HUES64 (cell line): ENCODE measurements at regions not wholly inside any gene's neighbourhood (a gene's known extent, or its start where the extent isn't known, plus 50 kb on each side); places are given as distances from the start of the nearest gene placed in this dataset.

ENCODE experiments used
- H3K27ac ChIP-seq: 2 replicates; pipeline ENCODE4 v1.7.0; 2013; ENCODE audit warnings: low read depth, low read length, inconsistent platforms
- H3K27me3 ChIP-seq: 2 replicates; pipeline ENCODE4 v1.6.1; 2013; ENCODE audit warnings: mild to moderate bottlenecking, low read length; ENCODE audit not compliant: insufficient read depth
- H3K36me3 ChIP-seq: 2 replicates; pipeline ENCODE4 v1.6.1; 2013; ENCODE audit warnings: mild to moderate bottlenecking, low read length; ENCODE audit not compliant: insufficient read depth
- H3K4me1 ChIP-seq: 2 replicates; pipeline ENCODE4 v1.6.1; 2013; ENCODE audit warnings: mild to moderate bottlenecking, low read length, moderate library complexity; ENCODE audit not compliant: insufficient read depth
- H3K4me3 ChIP-seq: 2 replicates; pipeline ENCODE4 v1.5.1; 2013; ENCODE audit warnings: mild to moderate bottlenecking, low read length, moderate library complexity
- H3K9ac ChIP-seq: 2 replicates; pipeline ENCODE4 v1.6.1; 2013; ENCODE audit warnings: mild to moderate bottlenecking, low read depth, low read length
- H3K9me3 ChIP-seq: 2 replicates; pipeline ENCODE4 v1.6.1; 2013; ENCODE audit warnings: low read depth, low read length; ENCODE audit not compliant: insufficient read depth
- WGBS: fragments of 150-250, 120-280 bp; methylation state at CpG from one replicate; pipeline ENCODE4 v1.1.7; 2013; ENCODE audit warnings: missing lambda C conversion rate; 5-methylcytosine and 5-hydroxymethylcytosine counted together

DNA sequence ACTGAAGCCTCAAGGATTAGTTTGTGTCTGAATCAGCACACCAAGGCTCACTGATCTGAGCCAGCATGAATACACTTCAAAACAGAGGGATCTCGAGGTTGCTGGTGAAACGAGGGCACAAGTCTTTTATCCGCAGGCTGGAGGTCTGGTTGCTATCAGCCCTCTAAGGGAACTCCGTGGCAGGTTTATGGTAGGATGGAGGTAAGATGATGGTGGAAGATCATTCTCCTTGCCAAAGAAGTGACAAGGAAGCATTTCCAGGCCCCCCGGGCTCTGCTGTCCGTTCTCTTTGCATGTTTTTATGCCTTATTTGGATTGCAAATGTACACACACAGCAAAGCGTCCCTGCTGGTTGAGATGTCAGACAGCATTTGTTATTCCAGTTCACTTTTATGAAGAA is 268.3 kb downstream of the ARHGAP12 start:
- Histone ChIP-seq H3K36me3 (no peaks in the 10 kb centered on the region), H3K27me3 (no peaks in the 10 kb centered on the region), H3K9ac (no peak overlapping the region), H3K27ac (no peak overlapping the region), H3K4me3 (no peak overlapping the region), H3K4me1 (peaks cover 8% of the 10 kb centered on the region), H3K9me3 (no peaks in the 10 kb centered on the region)
- WGBS, result 79% methylated on average over 7 of the region's 7 CpGs

DNA sequence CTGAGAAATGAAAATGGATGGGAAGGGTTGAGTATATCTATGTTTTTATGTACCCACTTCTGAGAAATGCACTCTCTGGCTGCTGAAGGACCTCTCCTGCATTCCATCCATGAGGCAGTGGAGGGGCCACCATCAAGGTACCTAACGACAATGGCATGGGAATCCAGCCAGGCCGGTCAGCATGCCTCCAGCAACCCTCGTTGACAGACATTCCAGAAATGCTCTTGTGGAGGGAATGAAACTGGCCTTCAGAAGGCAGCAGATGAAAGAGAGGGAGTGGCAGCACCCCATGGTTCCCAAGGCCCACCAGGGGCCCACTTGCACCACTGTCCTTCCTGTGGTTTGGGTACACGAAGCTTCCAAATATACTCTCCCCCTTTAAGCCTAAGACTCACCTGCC is 269.0 kb downstream of the ARHGAP12 start:
- Histone ChIP-seq H3K36me3 (no peaks in the 10 kb centered on the region), H3K4me1 (peaks cover 3% of the 10 kb centered on the region), H3K27me3 (no peaks in the 10 kb centered on the region), H3K4me3 (no peak overlapping the region), H3K27ac (no peak overlapping the region), H3K9ac (no peak overlapping the region), H3K9me3 (no peaks in the 10 kb centered on the region)
- 84% methylated on average over 4 of the region's 4 CpGs for WGBS

DNA sequence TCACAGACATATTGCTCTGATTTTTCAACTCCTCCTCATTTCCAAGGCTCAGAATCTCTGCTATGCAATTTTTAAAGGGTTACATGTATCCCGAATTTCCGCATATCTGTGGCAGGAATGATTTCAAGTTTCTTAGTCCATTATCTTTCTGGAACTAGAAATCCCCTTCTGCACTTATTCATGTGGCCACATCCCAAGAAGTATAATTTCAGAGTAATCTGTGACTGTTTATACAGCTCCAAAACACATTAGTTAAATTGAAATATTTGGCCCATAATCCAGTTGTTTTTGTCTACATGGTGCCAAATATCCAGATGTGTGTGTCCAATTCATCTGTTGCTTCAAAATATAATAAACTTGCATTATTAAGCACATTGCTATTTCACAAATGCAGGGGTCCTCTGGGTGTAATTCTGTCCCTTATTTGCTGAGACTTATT is 271.2 kb downstream of the ARHGAP12 start:
- 96% methylated on average over 2 of the region's 2 CpGs for WGBS
- H3K4me3 ChIP-seq, result no peak overlapping the region
- H3K27me3 ChIP-seq, result no peaks in the 10 kb centered on the region

DNA sequence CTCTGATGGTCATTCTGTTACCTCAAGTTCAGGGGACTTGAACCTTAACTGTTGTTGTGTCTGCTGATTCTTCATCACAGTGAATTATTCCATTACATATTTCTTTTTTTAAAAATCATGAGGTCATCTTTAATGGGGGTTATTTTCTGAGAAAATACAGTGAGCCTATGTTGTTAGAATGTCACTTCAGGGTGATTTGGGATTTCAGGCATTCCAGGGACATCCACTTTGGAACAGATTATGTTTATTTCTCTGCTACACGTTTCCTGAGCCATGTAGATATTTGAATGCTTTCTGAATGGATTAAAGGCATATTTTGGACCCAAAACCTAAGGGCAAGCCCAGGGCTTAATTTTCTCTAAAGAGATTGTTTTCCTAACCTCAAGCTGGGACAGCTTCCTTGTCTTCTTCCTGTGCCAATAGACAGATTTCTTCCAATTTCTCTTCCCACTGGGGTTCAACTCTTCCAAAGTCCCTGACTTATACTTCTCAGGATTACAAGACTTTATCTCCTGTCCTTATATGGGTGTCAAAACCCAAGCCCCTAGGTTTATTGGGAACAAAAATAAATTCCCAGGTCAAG is 271.7 kb downstream of the ARHGAP12 start:
- H3K4me1 ChIP-seq, result no peaks in the 10 kb centered on the region
- H3K27me3 ChIP-seq, result no peaks in the 10 kb centered on the region
- no peak overlapping the region for H3K9ac ChIP-seq
- no peaks in the 10 kb centered on the region for H3K36me3 ChIP-seq
- WGBS, result 88% methylated on average over 1 of the region's 1 CpG
- H3K27ac ChIP-seq, result no peak overlapping the region
- H3K4me3 ChIP-seq, result no peak overlapping the region
- no peaks in the 10 kb centered on the region for H3K9me3 ChIP-seq

More for the DNA sequence above, 271.2 kb downstream of the ARHGAP12 start:
- Histone ChIP-seq H3K27ac (no peak overlapping the region), H3K4me1 (no peaks in the 10 kb centered on the region), H3K9ac (no peak overlapping the region), H3K36me3 (no peaks in the 10 kb centered on the region), H3K9me3 (no peaks in the 10 kb centered on the region)

DNA sequence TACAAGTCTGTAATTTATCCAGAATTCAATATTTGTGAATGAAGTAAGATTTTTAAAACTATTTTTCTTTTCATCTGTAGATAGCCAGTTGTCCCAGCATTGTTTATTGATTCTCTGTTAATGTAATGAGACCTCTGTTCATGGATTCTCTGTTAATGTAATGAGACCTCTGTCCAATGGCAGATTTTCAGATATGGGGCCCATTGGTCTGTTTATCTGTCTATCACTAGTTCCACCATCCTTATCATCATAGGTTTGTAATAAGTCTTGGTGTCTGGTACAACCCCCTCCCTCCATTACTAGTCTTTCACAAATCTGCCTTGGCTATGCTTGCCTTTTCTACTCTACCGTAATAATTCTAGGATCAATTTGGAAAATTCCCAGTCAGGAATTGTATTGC is 276.6 kb downstream of the ARHGAP12 start:
- no peak overlapping the region for H3K9ac ChIP-seq
- H3K4me3 ChIP-seq, result no peak overlapping the region
- 100% methylated on average over 1 of the region's 1 CpG for WGBS
- no peak overlapping the region for H3K27ac ChIP-seq
- no peaks in the 10 kb centered on the region for H3K27me3 ChIP-seq
- H3K9me3 ChIP-seq, result no peaks in the 10 kb centered on the region
- H3K4me1 ChIP-seq, result no peaks in the 10 kb centered on the region
- no peaks in the 10 kb centered on the region for H3K36me3 ChIP-seq

DNA sequence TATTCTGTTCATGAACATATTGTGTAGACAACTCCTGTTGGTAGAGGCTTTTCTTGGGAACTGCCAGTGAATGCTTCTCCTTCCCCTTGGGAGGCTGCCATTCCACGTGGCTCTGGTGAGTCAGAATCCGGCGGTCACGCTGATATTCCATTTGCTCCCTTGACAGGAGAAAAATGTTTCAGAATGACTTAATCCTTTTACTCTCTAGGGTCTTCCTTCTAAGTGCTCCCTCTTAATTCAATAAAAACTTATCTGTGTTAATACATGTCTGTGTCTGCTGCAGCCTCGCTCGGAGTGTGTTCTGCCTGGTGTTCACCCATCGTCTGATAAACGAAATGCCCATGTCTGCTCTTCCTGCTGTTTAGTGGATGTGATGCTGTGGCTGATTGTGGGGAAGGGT is 278.6 kb downstream of the ARHGAP12 start:
- no peak overlapping the region for H3K27ac ChIP-seq

DNA sequence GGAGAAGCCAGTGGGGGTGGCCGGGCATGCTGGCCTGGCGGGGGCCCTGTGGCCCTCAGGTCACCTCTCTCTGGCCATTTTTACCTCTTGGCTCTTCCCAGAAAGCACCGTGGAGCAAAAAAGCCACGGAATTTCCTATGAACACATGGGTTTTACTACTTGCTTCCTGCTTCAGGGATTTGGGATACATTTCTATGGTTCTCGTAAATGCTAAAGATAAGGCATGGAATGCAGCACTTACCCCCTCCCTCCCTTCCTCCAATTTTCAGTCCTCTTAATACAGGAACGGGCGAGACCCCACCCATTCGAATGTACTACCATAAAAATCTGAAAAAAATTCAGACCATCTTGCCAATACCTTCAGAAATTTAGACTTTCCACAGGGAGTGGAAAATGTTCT is 279.7 kb downstream of the ARHGAP12 start:
- Histone ChIP-seq H3K36me3 (no peaks in the 10 kb centered on the region), H3K27ac (no peak overlapping the region), H3K27me3 (no peaks in the 10 kb centered on the region), H3K9me3 (no peaks in the 10 kb centered on the region), H3K4me1 (no peaks in the 10 kb centered on the region), H3K4me3 (no peak overlapping the region), H3K9ac (no peak overlapping the region)
- WGBS, result 89% methylated on average over 8 of the region's 8 CpGs

More for the DNA sequence above, 278.6 kb downstream of the ARHGAP12 start:
- Histone ChIP-seq H3K27me3 (no peaks in the 10 kb centered on the region), H3K9ac (no peak overlapping the region), H3K4me3 (no peak overlapping the region), H3K4me1 (no peaks in the 10 kb centered on the region), H3K36me3 (no peaks in the 10 kb centered on the region), H3K9me3 (no peaks in the 10 kb centered on the region)
- WGBS, result 74% methylated on average over 8 of the region's 8 CpGs

DNA sequence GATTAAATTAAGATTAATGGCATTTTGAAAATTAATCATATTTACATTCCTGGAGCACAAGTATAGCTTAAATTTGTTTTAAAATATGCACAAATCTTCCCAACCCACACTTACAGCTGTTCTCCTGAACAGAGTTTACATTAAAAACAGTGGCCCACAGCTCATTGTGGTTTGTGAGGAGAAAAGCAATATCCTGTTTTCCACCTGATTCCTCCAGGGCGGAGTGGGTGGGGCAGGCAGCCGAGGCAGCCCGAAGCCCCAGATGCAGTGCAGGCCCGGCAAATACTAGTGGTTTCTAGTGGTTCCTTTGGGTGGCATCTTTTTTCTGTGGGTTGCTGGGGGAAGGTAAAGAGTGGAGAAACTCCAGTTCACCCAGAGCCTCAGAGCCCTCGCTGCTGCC is 280.8 kb downstream of the ARHGAP12 start:
- Histone ChIP-seq H3K27ac (no peak overlapping the region), H3K4me1 (no peaks in the 10 kb centered on the region), H3K9ac (no peak overlapping the region), H3K9me3 (no peaks in the 10 kb centered on the region), H3K4me3 (no peak overlapping the region), H3K36me3 (no peaks in the 10 kb centered on the region), H3K27me3 (no peaks in the 10 kb centered on the region)
- WGBS, result 88% methylated on average over 5 of the region's 5 CpGs

DNA sequence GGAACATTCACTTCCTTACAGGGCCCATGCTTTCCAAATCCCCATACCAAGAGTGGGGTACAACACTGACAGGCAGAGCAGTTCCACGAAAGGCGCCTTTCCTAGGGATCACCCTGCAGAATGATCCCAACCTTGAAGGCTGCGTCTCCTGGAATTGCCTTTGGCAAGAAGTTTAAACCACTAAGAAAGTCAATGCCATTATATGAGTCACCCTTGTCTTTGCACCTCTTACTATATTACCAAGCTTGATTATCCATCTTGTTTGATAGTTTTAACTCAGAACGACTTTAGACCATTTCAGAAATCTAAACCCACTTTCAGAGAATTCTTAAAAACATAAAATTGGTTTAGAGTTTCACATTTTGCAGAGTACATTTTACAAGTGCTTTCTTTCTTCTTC is 282.1 kb downstream of the ARHGAP12 start:
- H3K4me3 ChIP-seq, result no peak overlapping the region
- no peaks in the 10 kb centered on the region for H3K36me3 ChIP-seq
- H3K27me3 ChIP-seq, result no peaks in the 10 kb centered on the region
- no peak overlapping the region for H3K9ac ChIP-seq
- WGBS, result 98% methylated on average over 4 of the region's 4 CpGs
- no peaks in the 10 kb centered on the region for H3K4me1 ChIP-seq
- H3K27ac ChIP-seq, result no peak overlapping the region
- H3K9me3 ChIP-seq, result no peaks in the 10 kb centered on the region

DNA sequence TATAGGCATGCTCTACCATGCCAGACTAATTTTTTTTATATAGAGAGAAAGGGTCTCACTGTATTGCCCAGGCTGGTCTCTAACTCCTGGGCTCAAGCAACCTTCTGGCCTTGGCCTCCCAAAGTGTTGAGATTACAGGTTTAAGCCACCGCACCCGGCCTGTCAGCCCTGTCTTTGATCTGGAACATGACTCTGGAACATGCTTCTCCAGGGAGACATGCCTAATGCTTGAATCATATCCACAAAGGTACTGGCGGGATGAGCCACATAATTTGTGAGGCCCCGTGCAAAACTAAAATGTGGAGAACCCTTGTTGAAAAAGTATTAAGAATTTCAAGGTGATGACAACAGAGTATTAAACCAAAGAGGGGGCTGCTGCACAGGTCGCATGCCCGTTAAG is 282.8 kb downstream of the ARHGAP12 start:
- no peaks in the 10 kb centered on the region for H3K4me1 ChIP-seq
- 91% methylated on average over 6 of the region's 6 CpGs for WGBS
- no peak overlapping the region for H3K4me3 ChIP-seq
- H3K9me3 ChIP-seq, result no peaks in the 10 kb centered on the region
- no peaks in the 10 kb centered on the region for H3K36me3 ChIP-seq
- no peak overlapping the region for H3K9ac ChIP-seq
- no peak overlapping the region for H3K27ac ChIP-seq
- H3K27me3 ChIP-seq, result no peaks in the 10 kb centered on the region

DNA sequence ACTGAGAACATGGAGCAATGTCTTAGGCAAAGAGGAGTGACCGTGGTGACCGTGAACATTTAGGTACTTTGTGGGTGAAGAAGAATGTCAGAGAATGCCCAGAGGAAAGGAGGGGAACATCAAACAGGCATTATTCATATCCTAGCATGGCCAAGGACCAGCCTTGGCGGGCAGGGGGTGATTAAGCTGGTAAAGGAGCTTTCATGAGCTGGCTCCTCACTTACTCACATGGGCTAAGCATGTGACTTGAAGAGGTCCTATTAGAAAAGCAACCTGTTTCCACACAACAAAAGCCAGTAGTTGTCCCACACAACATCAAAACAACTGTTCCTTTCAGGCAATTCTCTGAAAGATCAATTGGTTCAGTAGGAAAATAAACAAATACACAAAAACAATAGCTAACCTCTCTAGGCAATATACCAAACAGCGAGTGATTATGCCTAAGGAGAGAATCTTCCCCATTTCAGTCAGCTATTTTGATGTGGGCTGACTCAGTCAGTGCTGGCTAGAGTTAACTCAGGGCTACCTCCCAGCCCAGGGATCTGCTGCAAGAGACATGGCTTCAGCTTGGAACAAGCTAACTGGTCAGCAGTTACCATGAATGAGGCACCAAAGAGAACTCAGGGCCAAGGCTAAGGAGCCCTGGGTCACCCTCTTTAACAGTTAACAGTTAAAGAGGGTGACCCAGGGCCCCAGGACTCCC is 283.5 kb downstream of the ARHGAP12 start:
- H3K9ac ChIP-seq, result no peak overlapping the region
- no peak overlapping the region for H3K27ac ChIP-seq
- no peaks in the 10 kb centered on the region for H3K4me1 ChIP-seq
- H3K4me3 ChIP-seq, result no peak overlapping the region
- H3K27me3 ChIP-seq, result no peaks in the 10 kb centered on the region
- 94% methylated on average over 4 of the region's 4 CpGs for WGBS
- no peaks in the 10 kb centered on the region for H3K9me3 ChIP-seq
- no peaks in the 10 kb centered on the region for H3K36me3 ChIP-seq
